GM19455 (cell line): ENCODE measurements at regions not wholly inside any gene's neighbourhood (a gene's known extent, or its start where the extent isn't known, plus 50 kb on each side); places are given as distances from the start of the nearest gene placed in this dataset.

Experiments
- ATAC-seq: cut with Tn5 transposase; IDR thresholded peaks from one replicate; pipeline ENCODE4 v1.9.1; 2021; ENCODE audit not compliant: unreplicated experiment

- ATAC-seq: no peak
Measured at GRCh38 chr6:90805619-90806155, 218.8 kb upstream of the MAP3K7 start.

GRCh38 chr6:90803956-90804355, 217.1 kb upstream of the MAP3K7 start:
- ATAC-seq: no peak

- no peak for ATAC-seq
Measured at GRCh38 chr6:90795078-90795477, 208.2 kb upstream of the MAP3K7 start.

GRCh38 chr6:90793771-90794170, 206.9 kb upstream of the MAP3K7 start:
- ATAC-seq: no peak

GRCh38 chr6:90790696-90791095, 203.8 kb upstream of the MAP3K7 start:
- ATAC-seq: no peak

GRCh38 chr6:90790058-90790457, 203.2 kb upstream of the MAP3K7 start:
- no peak for ATAC-seq

- ATAC-seq: no peak
Measured at GRCh38 chr6:90788781-90789180, 201.9 kb upstream of the MAP3K7 start.

GRCh38 chr6:90787446-90787845, 200.6 kb upstream of the MAP3K7 start:
- no peak for ATAC-seq

- ATAC-seq: no peak
Measured at GRCh38 chr6:90780778-90781177, 193.9 kb upstream of the MAP3K7 start.

GRCh38 chr6:90780141-90780540, 193.3 kb upstream of the MAP3K7 start:
- ATAC-seq: no peak

GRCh38 chr6:90778417-90779203, 191.7 kb upstream of the MAP3K7 start:
- no peak for ATAC-seq

- no peak for ATAC-seq
Measured at GRCh38 chr6:90770778-90771177, 183.9 kb upstream of the MAP3K7 start.

- no peak for ATAC-seq
Measured at GRCh38 chr6:90765895-90766294, 179.0 kb upstream of the MAP3K7 start.

- ATAC-seq: no peak
Measured at GRCh38 chr6:90765491-90765890, 178.6 kb upstream of the MAP3K7 start.

- ATAC-seq: no peak
Measured at GRCh38 chr6:90764001-90764400, 177.1 kb upstream of the MAP3K7 start.

GRCh38 chr6:90759664-90760063, 172.8 kb upstream of the MAP3K7 start:
- ATAC-seq: no peak

GRCh38 chr6:90758741-90759140, 171.9 kb upstream of the MAP3K7 start:
- ATAC-seq: no peak

GRCh38 chr6:90753820-90754643, 167.2 kb upstream of the MAP3K7 start:
- ATAC-seq: no peak

- no peak for ATAC-seq
Measured at GRCh38 chr6:90739802-90740201, 152.9 kb upstream of the MAP3K7 start.

- ATAC-seq: no peak
Measured at GRCh38 chr6:90739339-90739738, 152.5 kb upstream of the MAP3K7 start.

GRCh38 chr6:90730151-90730673, 143.3 kb upstream of the MAP3K7 start:
- ATAC-seq: peak; percentile 60

GRCh38 chr6:90729057-90729456, 142.2 kb upstream of the MAP3K7 start:
- no peak for ATAC-seq
